Psoas muscle (tissue), 7 donors: ENCODE measurements at regions not wholly inside any gene's neighbourhood (a gene's known extent, or its start where the extent isn't known, plus 50 kb on each side); places are given as distances from the start of the nearest gene placed in this dataset.

ENCODE experiments used
- ATAC-seq, 4 donors: fragments of 200-7000 bp; cut with Tn5 transposase; one replicate each; pipeline ENCODE4 v1.9.1; 2020; ENCODE audit warnings: moderate library complexity in 3 of 4, mild to moderate bottlenecking in 2 of 4
- DNase-seq, 2 donors: peaks; one replicate each; pipeline ENCODE4 v3.0.0-alpha.2; 2020
- H3K27ac ChIP-seq: fragments of 200-600 bp; one replicate; pipeline ENCODE4 v1.8.0; 2022
- H3K27me3 ChIP-seq, 3 donors: fragments of 200-600 bp in 1 of 3; one replicate each; pipeline versions ENCODE4 v1.6.1 to v1.8.0; 2013 to 2022; ENCODE audit warnings: low read length in 2 of 3, mild to moderate bottlenecking in 2 of 3, moderate library complexity in 1 of 3; ENCODE audit not compliant: insufficient read depth in 3 of 3
- H3K36me3 ChIP-seq, 2 donors: fragments of 200-600 bp in 1 of 2; one replicate each; pipeline versions ENCODE4 v1.6.1 to v1.8.0; 2013 to 2022; ENCODE audit warnings: low read depth in 1 of 2, mild to moderate bottlenecking in 1 of 2, moderate library complexity in 1 of 2; ENCODE audit not compliant: insufficient read depth in 1 of 2
- H3K4me1 ChIP-seq: fragments of 200-600 bp; one replicate; pipeline ENCODE4 v1.8.0; 2022
- H3K4me3 ChIP-seq: fragments of 200-600 bp; one replicate; pipeline ENCODE4 v1.8.0; 2022; ENCODE audit warnings: mild to moderate bottlenecking
- H3K9me3 ChIP-seq: fragments of 200-600 bp; one replicate; pipeline ENCODE4 v1.8.0; 2022
- WGBS, 3 donors: extraction: QIAGEN DNeasy Blood & Tissue Kit; methylation state at CpG; one replicate each; pipeline versions ENCODE4 v1.1.6 to v1.1.7; 2013; 5-methylcytosine and 5-hydroxymethylcytosine counted together
- intact Hi-C, 2 donors: fragments of 100-400 bp; cut with DNase I; formaldehyde crosslinking; loops; one replicate each; pipeline versions ENCODE4 v1.11.0 to v1.14.2; 2022
- TF ChIP-seq, protein P1 (sequence below): fragments of 200-600 bp; IDR thresholded peaks from one replicate; pipeline ENCODE4 v1.8.0; 2022; ENCODE audit warnings: antibody characterized with exemption
- donor health status: healthy with polysubstance abuse.
- donor health status: DM: no; HTN: no; CAD: no; lungs with moderate emphysema.
- donor health status: Bipolar disorder and iron deficiency.
- donor health status: healthy.
- donor health status: DM: yes; HTN: yes; CAD: no.
- donor health status: DM: no; HTN: no; CAD: no.
- donor health status: DM: yes; HTN: yes; CAD: no.

GRCh38 chr21:35509001-35509704 lies 460.1 kb upstream of the RUNX1 start:
- TF ChIP-seq, protein P1, sequence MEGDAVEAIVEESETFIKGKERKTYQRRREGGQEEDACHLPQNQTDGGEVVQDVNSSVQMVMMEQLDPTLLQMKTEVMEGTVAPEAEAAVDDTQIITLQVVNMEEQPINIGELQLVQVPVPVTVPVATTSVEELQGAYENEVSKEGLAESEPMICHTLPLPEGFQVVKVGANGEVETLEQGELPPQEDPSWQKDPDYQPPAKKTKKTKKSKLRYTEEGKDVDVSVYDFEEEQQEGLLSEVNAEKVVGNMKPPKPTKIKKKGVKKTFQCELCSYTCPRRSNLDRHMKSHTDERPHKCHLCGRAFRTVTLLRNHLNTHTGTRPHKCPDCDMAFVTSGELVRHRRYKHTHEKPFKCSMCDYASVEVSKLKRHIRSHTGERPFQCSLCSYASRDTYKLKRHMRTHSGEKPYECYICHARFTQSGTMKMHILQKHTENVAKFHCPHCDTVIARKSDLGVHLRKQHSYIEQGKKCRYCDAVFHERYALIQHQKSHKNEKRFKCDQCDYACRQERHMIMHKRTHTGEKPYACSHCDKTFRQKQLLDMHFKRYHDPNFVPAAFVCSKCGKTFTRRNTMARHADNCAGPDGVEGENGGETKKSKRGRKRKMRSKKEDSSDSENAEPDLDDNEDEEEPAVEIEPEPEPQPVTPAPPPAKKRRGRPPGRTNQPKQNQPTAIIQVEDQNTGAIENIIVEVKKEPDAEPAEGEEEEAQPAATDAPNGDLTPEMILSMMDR, result no peak
- ATAC-seq (no peak), DNase-seq (no peak)
- Histone ChIP-seq H3K36me3 (no peaks in the 10 kb centered on the region), H3K4me3 (no peak overlapping the region), H3K27me3 (no peaks in the 10 kb centered on the region), H3K9me3 (no peaks in the 10 kb centered on the region), H3K4me1 (peaks cover 7% of the 10 kb centered on the region), H3K27ac (no peak overlapping the region)
- intact Hi-C loops, result no loop called here
- 69 to 73% (median 69%) methylated on average over 5 of the region's 5 CpGs for WGBS, 3 donors

DNA sequence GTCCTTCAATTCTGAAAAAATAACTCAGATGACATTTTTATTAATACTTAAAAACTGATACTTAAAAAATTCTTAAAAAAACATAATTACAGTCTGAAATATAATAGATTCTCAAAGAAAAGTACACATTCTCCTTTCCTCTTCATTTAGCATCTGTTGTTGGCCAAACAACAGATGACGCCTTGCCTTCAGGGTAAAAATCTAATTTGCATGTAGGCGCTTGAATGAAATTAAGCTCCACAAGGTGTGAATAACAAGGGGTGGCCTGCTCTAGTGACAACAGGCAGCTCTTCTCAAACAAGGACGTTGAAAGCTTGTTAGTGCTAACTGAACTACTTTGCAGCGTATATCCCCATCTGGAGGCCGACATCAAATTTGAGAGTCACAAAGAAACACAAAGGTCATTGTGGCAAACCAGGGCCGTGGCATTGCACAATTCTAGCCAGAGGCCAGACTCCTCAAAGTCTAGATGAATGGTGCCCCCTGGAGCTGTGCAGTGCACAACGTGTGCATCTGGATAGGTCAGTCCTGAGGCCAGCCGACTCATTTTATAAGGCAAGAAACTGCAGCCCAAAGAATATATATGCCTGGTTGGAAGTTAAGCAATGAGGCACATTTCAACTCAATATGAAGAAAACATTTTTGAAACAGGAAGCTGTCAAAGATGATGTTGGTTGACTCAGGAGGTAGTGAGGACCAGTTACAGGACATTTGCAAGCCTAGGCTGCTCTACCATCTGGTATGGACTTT lies 459.2 kb upstream of the RUNX1 start:
- Histone ChIP-seq H3K4me3 (no peak overlapping the region), H3K36me3 (no peaks in the 10 kb centered on the region), H3K9me3 (no peaks in the 10 kb centered on the region), H3K27me3 (no peaks in the 10 kb centered on the region), H3K4me1 (peaks cover 7% of the 10 kb centered on the region), H3K27ac (no peak overlapping the region)
- TF ChIP-seq, protein P1, result peak; percentile 16
- DNase-seq (peak; percentile 33 to 71), ATAC-seq (peak; percentile 41 to 73 (median 62))
- intact Hi-C loops, result no loop called here
- 57 to 71% (median 59%) methylated on average over 8 of the region's 8 CpGs for WGBS, 3 donors

- Histone ChIP-seq H3K9me3 (no peaks in the 10 kb centered on the region), H3K36me3 (no peaks in the 10 kb centered on the region), H3K4me1 (peaks cover 7% of the 10 kb centered on the region), H3K27ac (no peak overlapping the region), H3K4me3 (no peak overlapping the region), H3K27me3 (peaks cover 0 to 5% (median 0%) of the 10 kb centered on the region in 3 donors)
- no peak for DNase-seq
- ATAC-seq, result no peak
- intact Hi-C loops, result no loop called here
- WGBS, 3 donors, result 17 to 28% (median 18%) methylated on average over 4 of the region's 4 CpGs
- TF ChIP-seq, protein P1, result no peak
Measured at GRCh38 chr21:35507181-35507759, 458.2 kb upstream of the RUNX1 start.

DNA sequence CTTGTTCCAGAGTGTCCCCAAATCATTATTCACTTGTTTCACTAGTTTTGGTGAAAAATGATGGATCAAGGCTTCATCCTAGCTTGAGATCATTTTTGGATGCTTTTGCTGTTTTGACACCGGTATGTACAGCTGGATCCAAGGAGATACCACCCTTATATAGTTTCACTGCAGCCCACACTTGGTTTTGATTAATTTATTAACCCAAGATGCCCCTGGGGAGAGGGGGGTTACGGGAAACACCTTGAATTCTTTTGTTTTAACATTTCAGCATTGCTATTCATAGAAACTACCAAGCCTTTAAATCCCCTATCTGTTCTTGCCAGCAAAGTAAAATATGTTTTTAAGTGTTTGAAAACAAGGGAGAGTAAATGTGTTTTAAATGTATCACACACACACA lies 457.7 kb upstream of the RUNX1 start:
- 38 to 45% (median 39%) methylated on average over 2 of the region's 2 CpGs for whole genome bisulfite sequencing, 3 donors
- TF ChIP-seq, protein P1, result no peak
- intact Hi-C loops, result no loop called here
- no peak for ATAC-seq
- H3K27ac ChIP-seq, result no peak overlapping the region
- peaks cover 7% of the 10 kb centered on the region for H3K4me1 ChIP-seq
- H3K36me3 ChIP-seq, result no peaks in the 10 kb centered on the region
- H3K9me3 ChIP-seq, result no peaks in the 10 kb centered on the region
- no peak overlapping the region for H3K4me3 ChIP-seq
- DNase-seq, result no peak
- peaks cover 0 to 5% (median 0%) of the 10 kb centered on the region in 3 donors for H3K27me3 ChIP-seq
